Left renal cortex interstitium (tissue), 4 donors: ENCODE measurements at regions not wholly inside any gene's neighbourhood (a gene's known extent, or its start where the extent isn't known, plus 50 kb on each side); places are given as distances from the start of the nearest gene placed in this dataset.
"Not testable (repeated sequence)": the region's sequence is repeated elsewhere in the genome, so short reads cannot be mapped to it uniquely, and the experiment has no call there.

Experiments used
- DNase-seq, 4 donors: peaks; one replicate each; pipeline ENCODE4 v3.0.0-alpha.2; 2013; ENCODE audit warnings: low read depth in 4 of 4, low spot score in 2 of 4, missing footprints in 1 of 4

GRCh38 chr5:136501133-136501532, 135.8 kb upstream of the TRPC7 start:
- DNase-seq: no peak

DNA sequence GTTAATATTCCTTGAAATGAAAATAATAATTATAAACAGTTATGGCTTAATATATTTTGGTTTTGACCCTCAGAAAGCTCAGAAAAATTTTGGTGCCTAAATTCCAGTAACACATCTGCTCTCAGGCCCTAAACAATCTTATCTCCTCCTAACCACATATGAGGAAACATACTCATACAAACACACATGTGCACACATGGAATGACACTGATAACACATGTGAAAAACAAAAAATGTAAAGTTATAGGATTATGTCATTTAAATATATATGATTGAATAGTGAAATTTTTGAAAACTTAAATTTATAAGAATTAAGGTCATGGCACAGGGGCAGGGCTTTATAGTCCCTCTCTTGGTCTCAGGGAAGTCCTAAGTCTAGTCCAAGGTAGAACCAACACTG, 127.2 kb upstream of the TRPC7 start:
- no peak for DNase-seq

DNA sequence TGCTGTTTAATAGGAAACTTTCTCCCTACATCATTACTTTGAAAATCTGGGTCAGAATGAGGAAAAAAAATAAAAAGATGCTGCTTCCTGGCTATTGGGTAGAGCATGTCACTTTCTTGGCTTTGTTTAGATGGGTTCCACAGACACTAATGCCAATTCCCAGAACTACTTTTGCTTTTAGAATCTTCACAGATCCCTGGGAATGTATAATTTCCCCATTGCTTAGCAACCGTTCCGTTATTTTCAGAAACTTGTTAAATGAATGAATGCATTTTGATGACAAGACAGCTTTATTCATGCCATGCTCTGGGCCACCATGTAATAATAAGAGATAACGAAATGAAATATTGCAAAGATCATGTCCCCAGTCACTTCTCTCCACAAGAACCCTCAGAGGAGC, 126.5 kb upstream of the TRPC7 start:
- DNase-seq: no peak

DNA sequence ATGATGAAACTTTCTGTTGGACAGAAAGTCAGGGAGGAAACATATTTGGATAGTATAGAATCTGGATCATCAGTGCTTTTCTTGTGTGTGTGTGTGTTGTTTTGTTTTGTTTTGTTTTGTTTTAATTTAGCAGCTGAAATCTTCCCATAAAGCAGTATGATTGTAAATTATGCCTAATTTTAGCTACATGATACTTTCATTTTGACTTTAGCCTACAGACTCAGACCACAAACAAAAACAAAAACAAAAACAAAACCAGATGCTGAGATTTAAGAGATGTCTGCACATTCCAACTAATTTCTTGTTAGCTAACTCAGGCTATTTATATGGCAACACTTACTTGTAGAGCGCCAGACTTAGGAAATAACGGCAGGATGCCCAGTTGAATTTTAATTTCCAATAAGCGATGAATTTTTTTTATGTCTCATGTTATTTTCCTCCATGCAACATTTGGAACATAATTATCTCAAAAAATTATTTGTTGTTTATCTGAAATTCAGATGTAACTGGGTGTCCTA, 119.5 kb upstream of the TRPC7 start:
- no peak for DNase-seq

DNA sequence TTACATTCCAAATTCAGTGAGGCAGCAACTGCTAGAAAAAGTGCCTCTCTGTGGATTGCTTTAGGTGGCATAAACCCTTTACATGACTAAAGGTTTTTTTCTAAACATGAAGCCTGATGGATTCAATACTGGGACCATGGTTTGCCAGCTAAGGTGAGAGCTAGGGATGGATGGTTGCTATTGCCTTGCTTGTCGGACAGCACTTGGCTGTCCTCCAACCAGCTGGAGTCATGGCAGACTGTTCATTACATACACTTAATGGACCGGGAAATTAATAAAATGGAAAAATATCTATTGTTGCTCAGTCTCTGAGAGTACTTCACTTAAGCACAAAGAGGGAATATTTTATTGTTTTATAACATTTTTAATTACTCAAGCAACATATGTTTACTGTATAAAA, 116.9 kb upstream of the TRPC7 start:
- peak in 1 of 4 donors; percentile 8 for DNase-seq

GRCh38 chr5:136474466-136474865, 109.1 kb upstream of the TRPC7 start:
- DNase-seq: no peak

GRCh38 chr5:136467632-136468031, 102.3 kb upstream of the TRPC7 start:
- DNase-seq: no peak

- DNase-seq: no peak
These were observed 100.7 kb upstream of the TRPC7 start for GRCh38 chr5:136466041-136466415.

DNA sequence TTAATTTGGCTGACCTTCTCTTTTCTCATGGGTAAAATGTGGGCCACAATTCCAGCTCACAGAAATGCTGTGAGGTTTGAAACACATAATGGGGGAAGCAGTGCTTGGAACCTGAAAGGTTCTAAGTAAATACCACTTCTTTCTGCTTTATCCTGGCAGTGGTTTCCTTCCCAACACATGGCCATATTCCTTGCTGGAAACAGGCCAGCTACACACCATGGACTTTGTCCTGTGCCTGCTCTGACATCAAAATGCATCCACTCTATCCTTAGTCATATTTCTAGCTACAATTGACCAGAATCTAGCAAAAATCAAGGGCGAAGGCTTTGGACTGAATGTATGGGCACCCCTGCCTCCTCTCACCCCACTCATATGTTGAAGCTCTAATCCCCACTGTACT, 93.1 kb upstream of the TRPC7 start:
- no peak for DNase-seq

DNA sequence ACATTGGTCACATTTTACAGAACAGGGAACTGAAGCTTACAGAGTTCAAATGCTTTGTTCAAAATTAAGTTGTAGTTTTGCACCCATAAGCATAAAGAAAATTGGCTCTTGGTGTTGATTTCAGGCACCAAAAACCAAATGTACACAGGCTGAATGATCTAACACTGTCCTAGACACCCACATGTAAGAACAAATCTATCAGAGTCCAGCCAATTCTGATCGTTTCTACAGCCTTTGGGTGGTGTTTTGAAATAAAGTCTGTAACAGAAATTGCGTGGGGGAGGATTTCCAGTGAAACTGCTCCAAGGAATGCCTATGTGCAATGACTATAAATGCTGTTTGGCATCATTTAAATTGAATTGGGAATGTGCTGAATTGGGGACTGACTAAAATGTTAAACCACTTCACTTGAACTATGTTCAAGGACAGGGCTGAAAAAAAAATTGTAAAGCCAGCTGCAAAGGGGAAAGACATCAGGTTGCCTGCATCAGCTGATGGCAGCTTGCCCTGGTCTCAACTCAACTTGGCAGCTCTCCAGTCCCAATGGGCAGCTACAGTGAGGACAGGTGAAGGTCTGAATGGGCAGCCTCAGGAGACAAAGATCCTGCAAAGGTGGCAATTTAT, 92.2 kb upstream of the TRPC7 start:
- DNase-seq: no peak

DNA sequence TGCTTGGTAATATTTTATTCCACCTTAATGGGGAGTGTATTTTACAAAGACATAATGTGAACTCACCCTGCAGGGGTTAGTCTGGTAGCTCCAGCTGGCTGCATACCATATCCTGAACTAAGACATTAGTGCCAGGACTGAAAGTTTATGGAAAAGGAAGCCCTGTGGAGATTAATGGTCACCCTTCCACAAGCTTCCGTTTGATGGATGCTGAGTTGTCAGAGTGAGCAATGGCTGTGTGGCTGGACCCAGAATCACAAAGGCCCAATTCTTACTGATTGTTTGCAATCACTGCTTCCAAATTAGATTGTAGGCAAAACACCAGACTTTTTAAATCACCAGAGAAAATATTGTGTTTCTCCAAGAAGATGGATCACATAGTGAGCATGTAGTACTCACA, 90.1 kb upstream of the TRPC7 start:
- no peak for DNase-seq

GRCh38 chr5:136453986-136454758, 88.8 kb upstream of the TRPC7 start:
- no peak for DNase-seq

DNA sequence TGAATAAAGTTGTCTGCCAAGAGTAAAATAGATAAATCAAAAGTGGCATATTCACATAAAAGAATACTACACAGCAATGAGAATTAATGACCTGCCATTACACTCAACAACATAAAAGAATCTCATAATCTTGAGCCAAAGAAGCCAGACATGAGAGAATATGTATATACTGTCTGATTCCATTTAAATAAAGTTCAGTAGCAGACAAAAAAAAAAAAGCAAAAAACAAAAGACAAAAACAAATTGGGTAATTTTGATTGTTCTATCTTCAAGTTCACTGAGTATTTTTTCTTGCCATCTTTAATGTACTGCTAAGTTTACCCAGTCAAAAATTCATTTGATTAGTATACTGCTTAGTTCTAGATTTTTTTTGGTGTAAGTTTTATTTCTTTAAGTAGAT, 87.9 kb upstream of the TRPC7 start:
- no peak for DNase-seq

GRCh38 chr5:136447576-136447975, 82.2 kb upstream of the TRPC7 start:
- not testable (repeated sequence) for DNase-seq

GRCh38 chr5:136446565-136446964, 81.2 kb upstream of the TRPC7 start:
- DNase-seq: no peak

DNA sequence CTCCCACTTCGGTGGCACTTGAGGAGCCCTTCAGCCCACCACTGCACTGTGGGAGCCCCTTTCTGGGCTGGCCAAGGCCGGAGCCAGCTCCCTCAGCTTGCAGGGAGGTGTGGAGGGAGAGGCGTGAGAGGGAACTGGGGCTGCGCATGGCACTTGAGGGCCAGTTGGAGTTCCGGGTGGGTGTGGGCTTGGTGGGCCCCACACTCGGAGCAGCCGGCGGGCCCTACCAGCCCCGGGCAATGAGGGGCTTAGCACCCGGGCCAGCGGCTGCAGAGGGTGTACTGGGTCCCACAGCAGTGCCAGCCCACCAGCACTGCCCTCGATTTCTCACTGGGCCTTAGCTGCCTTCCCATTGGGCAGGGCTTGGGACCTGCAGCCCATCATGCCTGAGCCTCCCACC, 78.8 kb upstream of the TRPC7 start:
- DNase-seq: not testable (repeated sequence)

DNA sequence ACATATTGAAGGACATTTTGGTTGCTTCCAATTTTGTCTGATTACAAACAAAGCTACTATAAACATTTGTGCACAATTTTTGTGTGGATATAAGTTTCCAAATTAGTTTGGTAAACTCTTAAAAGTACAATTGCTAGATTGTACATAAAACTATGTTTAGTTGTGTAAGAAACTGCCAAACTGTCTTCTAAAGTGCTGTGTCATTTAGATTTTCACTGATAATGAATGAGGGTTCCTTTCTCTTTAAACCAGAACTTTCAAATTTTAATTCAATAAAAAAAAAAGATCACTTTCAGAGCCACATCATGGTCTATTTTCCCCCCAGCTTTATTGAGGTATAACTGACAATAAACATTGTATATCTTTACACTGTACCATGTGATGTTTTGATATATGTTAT, 74.0 kb upstream of the TRPC7 start:
- DNase-seq: no peak

GRCh38 chr5:136435946-136436543, 70.7 kb upstream of the TRPC7 start:
- no peak for DNase-seq

GRCh38 chr5:136434795-136435194, 69.5 kb upstream of the TRPC7 start:
- DNase-seq: no peak

GRCh38 chr5:136432705-136433104, 67.4 kb upstream of the TRPC7 start:
- no peak for DNase-seq

GRCh38 chr5:136430081-136430480, 64.7 kb upstream of the TRPC7 start:
- no peak for DNase-seq

DNA sequence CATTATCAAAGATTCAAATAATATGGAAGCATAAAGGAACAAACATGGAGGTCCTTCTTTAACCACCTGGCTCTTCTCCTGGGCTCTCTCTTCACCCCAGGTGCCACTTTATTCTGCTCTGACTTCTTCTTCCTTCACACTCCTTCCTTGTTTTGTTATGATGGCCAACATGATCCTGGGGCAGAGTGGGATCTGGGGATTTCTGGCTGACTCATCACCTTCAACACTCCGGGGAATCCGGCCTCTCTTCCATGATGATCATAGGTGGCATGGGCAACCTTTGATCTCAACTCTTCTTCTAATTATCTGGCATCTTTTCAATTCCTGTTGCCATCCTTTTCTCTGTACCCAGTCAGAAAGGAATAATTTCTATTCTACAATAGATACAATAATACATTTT, 62.1 kb upstream of the TRPC7 start:
- DNase-seq: no peak
